GM12878 (cell line): ENCODE measurements at regions not wholly inside any gene's neighbourhood (a gene's known extent, or its start where the extent isn't known, plus 50 kb on each side); places are given as distances from the start of the nearest gene placed in this dataset.

ENCODE experiments used
- BMI1 ChIP-seq: fragments of 450-650 bp; IDR thresholded peaks from 2 replicates; pipeline ENCODE4 v1.6.1; 2016; ENCODE audit warnings: mild to moderate bottlenecking, moderate library complexity, borderline replicate concordance
- CBX3 ChIP-seq: fragments of 200-600 bp; sonication (generic); IDR thresholded peaks from 2 replicates; pipeline ENCODE4 v1.6.1; 2016; ENCODE audit warnings: low read depth, borderline replicate concordance
- CHD2 ChIP-seq: IDR thresholded peaks from 2 replicates; pipeline ENCODE4 v1.6.1; 2011; ENCODE audit warnings: low read depth, low read length, improper control_type of control experiment, borderline replicate concordance
- CREB1 ChIP-seq: IDR thresholded peaks from 2 replicates; pipeline ENCODE4 v1.6.1; 2012; ENCODE audit warnings: low read depth, mild to moderate bottlenecking, inconsistent platforms
- EP300 ChIP-seq, 2 experiments: fragments of 150-350 bp in 1 of 2; IDR thresholded peaks; 2 replicates each; pipeline ENCODE4 v1.6.1; 2011 to 2012; ENCODE audit warnings: low read depth in 2 of 2, low read length in 2 of 2, borderline replicate concordance in 1 of 2, improper control_type of control experiment in 1 of 2, inconsistent platforms in 1 of 2; ENCODE audit not compliant: control insufficient read depth in 1 of 2
- GATAD2B ChIP-seq: fragments of 450-650 bp; conservative IDR thresholded peaks from 2 replicates; pipeline ENCODE4 v1.6.1; 2017; ENCODE audit warnings: low read depth, mild to moderate bottlenecking, moderate library complexity
- HDAC2 ChIP-seq: fragments of 200-600 bp; sonication (generic); IDR thresholded peaks from 2 replicates; pipeline ENCODE4 v1.6.1; 2017
- KLF5 ChIP-seq: fragments of 450-650 bp; IDR thresholded peaks from 2 replicates; pipeline ENCODE4 v1.6.1; 2014; ENCODE audit warnings: mild to moderate bottlenecking; ENCODE audit not compliant: partially characterized antibody
- MXI1 ChIP-seq: fragments of 150-350 bp; IDR thresholded peaks from 2 replicates; pipeline ENCODE4 v1.6.1; 2011; ENCODE audit warnings: low read depth, mild to moderate bottlenecking, inconsistent platforms, low read length, improper control_type of control experiment
- NFYA ChIP-seq: IDR thresholded peaks from 2 replicates; pipeline ENCODE4 v1.6.1; 2011; ENCODE audit warnings: low read depth, mild to moderate bottlenecking, low read length, improper control_type of control experiment, borderline replicate concordance
- POLR2A ChIP-seq: IDR thresholded peaks from 2 replicates; pipeline ENCODE4 v1.6.1; 2011; ENCODE audit warnings: low read depth, mild to moderate bottlenecking, low read length
- RAD51 ChIP-seq: fragments of 450-650 bp; IDR thresholded peaks from 2 replicates; pipeline ENCODE4 v1.6.1; 2016; ENCODE audit warnings: moderate library complexity, mild to moderate bottlenecking, inconsistent platforms
- RFX5 ChIP-seq: IDR thresholded peaks from 2 replicates; pipeline ENCODE4 v1.6.1; 2011; ENCODE audit warnings: low read depth, low read length, improper control_type of control experiment
- SMAD5 ChIP-seq: IDR thresholded peaks from 2 replicates; pipeline ENCODE4 v1.6.1; 2016; ENCODE audit warnings: antibody characterized with exemption, low read depth
- ZNF274 ChIP-seq: IDR thresholded peaks from one replicate; pipeline ENCODE4 v1.8.0; 2011; ENCODE audit not compliant: insufficient read length, insufficient read depth
- ZNF384 ChIP-seq: IDR thresholded peaks from 2 replicates; pipeline ENCODE4 v1.6.1; 2012; ENCODE audit warnings: low read depth, mild to moderate bottlenecking, low read length, improper control_type of control experiment, borderline replicate concordance
- ZZZ3 ChIP-seq: IDR thresholded peaks from 2 replicates; pipeline ENCODE4 v1.6.1; 2011; ENCODE audit warnings: low read depth; ENCODE audit not compliant: control insufficient read depth, insufficient read length
- TF ChIP-seq, protein P1 (sequence below): fragments of 450-650 bp; IDR thresholded peaks from 2 replicates; pipeline ENCODE4 v1.6.1; 2016; ENCODE audit warnings: mild to moderate bottlenecking, moderate library complexity, borderline replicate concordance
- TF ChIP-seq, protein P2 (sequence below): fragments of 450-650 bp; formaldehyde crosslinking; IDR thresholded peaks from 2 replicates; pipeline ENCODE4 v1.4.0; 2022; ENCODE audit warnings: mild to moderate bottlenecking, moderate library complexity
- TF ChIP-seq, protein P3 (sequence below): fragments of 450-650 bp; IDR thresholded peaks from 2 replicates; pipeline ENCODE4 v1.6.1; 2014; ENCODE audit warnings: mild to moderate bottlenecking

DNA sequence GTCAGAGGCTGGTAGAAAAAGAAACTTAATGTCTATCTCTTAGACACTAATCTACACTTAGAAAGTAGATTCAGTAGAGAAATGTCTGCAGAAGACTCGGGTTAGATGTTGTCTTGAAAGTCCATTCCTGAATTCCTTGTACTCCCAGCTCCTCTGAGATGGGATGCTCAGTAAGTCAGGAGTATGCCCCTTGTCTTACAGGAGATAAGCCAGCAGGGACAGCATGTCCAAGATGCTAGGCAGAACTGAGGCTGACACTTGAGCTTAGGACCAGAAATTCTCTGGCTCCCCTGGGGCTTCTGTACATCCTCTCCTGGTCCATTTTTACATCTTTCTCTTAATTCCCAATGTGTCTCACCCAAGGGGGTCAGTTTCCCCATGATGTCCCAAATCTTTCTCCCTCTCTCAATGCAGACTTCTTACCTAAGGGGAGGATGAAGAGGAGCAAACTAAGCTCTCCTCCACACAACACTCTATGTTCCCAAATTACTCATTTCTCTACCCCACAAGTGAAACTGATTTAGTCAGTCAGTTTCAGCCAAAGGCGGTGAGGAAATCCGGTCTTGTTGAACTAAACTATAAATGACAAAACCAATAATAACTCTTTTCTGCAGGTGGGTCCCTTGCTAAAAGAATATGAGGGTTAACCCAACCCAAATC lies 558.2 kb upstream of the DIPK2B start (continued):
- TF ChIP-seq EP300 (IDR thresholded peaks at IDR 0.05; ENCODE audit: borderline replicate concordance in 1 of 2, control insufficient read depth in 1 of 2, low read depth in 2 of 2, low read length in 2 of 2) (peak in 1 of 2 experiments; percentile 81; a peak in 3 of 4 replicates), RFX5 (no peak), CBX3 (no peak), KLF5 (no peak), CHD2 (0 out of 2 replicates have a peak, but pooled peaks have one; percentile 19), RAD51 (no peak), BMI1 (peak; percentile 62; the same call in 1 of the 2 replicates), MXI1 (no peak), ZNF274 (no peak), CREB1 (peak; percentile 56), ZZZ3 (no peak), GATAD2B (peak; percentile 51; the same call in 1 of the 2 replicates), NFYA (no peak), ZNF384 (no peak), SMAD5 (no peak), POLR2A (no peak), HDAC2 (no peak)
- TF ChIP-seq, protein P1, sequence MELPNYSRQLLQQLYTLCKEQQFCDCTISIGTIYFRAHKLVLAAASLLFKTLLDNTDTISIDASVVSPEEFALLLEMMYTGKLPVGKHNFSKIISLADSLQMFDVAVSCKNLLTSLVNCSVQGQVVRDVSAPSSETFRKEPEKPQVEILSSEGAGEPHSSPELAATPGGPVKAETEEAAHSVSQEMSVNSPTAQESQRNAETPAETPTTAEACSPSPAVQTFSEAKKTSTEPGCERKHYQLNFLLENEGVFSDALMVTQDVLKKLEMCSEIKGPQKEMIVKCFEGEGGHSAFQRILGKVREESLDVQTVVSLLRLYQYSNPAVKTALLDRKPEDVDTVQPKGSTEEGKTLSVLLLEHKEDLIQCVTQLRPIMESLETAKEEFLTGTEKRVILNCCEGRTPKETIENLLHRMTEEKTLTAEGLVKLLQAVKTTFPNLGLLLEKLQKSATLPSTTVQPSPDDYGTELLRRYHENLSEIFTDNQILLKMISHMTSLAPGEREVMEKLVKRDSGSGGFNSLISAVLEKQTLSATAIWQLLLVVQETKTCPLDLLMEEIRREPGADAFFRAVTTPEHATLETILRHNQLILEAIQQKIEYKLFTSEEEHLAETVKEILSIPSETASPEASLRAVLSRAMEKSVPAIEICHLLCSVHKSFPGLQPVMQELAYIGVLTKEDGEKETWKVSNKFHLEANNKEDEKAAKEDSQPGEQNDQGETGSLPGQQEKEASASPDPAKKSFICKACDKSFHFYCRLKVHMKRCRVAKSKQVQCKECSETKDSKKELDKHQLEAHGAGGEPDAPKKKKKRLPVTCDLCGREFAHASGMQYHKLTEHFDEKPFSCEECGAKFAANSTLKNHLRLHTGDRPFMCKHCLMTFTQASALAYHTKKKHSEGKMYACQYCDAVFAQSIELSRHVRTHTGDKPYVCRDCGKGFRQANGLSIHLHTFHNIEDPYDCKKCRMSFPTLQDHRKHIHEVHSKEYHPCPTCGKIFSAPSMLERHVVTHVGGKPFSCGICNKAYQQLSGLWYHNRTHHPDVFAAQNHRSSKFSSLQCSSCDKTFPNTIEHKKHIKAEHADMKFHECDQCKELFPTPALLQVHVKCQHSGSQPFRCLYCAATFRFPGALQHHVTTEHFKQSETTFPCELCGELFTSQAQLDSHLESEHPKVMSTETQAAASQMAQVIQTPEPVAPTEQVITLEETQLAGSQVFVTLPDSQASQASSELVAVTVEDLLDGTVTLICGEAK = no peak
- TF ChIP-seq, protein P2, sequence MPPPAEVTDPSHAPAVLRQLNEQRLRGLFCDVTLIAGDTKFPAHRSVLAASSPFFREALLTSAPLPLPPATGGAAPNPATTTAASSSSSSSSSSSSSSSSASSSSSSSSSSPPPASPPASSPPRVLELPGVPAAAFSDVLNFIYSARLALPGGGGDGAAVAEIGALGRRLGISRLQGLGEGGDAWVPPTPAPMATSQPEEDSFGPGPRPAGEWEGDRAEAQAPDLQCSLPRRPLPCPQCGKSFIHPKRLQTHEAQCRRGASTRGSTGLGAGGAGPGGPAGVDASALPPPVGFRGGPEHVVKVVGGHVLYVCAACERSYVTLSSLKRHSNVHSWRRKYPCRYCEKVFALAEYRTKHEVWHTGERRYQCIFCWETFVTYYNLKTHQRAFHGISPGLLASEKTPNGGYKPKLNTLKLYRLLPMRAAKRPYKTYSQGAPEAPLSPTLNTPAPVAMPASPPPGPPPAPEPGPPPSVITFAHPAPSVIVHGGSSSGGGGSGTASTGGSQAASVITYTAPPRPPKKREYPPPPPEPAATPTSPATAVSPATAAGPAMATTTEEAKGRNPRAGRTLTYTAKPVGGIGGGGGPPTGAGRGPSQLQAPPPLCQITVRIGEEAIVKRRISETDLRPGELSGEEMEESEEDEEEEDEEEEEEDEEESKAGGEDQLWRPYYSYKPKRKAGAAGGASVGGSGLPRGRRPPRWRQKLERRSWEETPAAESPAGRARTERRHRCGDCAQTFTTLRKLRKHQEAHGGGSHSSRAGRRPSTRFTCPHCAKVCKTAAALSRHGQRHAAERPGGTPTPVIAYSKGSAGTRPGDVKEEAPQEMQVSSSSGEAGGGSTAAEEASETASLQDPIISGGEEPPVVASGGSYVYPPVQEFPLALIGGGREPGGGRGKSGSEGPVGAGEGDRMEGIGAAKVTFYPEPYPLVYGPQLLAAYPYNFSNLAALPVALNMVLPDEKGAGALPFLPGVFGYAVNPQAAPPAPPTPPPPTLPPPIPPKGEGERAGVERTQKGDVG (CRISPR knock-in tag) = no peak
- TF ChIP-seq, protein P3, sequence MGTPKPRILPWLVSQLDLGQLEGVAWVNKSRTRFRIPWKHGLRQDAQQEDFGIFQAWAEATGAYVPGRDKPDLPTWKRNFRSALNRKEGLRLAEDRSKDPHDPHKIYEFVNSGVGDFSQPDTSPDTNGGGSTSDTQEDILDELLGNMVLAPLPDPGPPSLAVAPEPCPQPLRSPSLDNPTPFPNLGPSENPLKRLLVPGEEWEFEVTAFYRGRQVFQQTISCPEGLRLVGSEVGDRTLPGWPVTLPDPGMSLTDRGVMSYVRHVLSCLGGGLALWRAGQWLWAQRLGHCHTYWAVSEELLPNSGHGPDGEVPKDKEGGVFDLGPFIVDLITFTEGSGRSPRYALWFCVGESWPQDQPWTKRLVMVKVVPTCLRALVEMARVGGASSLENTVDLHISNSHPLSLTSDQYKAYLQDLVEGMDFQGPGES = no peak
